ENCODE measurements at regions not wholly inside any gene's neighbourhood (a gene's known extent, or its start where the extent isn't known, plus 50 kb on each side); places are given as distances from the start of the nearest gene placed in this dataset.
A peak's percentile ranks its signal among the peaks of the same experiment; 100 is the strongest.
"Not testable (repeated sequence)": the region's sequence is repeated elsewhere in the genome, so short reads cannot be mapped to it uniquely, and the experiment has no call there.

DNA sequence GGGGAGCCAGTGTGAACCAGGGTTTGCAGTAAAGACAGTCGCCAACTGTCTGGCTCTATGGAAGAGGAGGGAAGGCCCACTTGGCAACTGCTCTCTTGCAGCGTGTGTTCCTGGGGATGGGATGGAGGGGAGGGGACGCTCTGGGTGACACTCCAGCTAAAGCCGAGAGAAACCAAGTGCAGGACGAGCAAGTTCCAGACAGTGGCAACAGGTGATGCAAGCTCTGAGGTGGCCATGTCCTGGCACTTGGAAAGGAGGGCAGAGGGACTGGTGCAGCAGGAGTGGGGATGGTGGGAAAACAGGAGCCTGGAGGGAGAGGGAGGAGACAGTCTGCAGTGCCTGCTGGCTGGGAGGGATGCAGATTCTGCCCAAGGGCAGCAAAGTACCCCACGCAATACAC, 127.0 kb upstream of the ALDH3B2 start:
- H3K4me3 Mint-ChIP-seq; H2AFZ ChIP-seq (ENCODE audit: insufficient read depth, low read depth, low read length, poor library complexity, severe bottlenecking); H3K4me1 Mint-ChIP-seq; DNase-seq; H3K9me3 ChIP-seq (replicated peaks in 1 of 2; ENCODE audit: control insufficient read depth in 1 of 2, insufficient read depth in 1 of 2, low read length in 2 of 2); H3K4me3 ChIP-seq (replicated peaks in 1 of 3; ENCODE audit: low read depth in 2 of 3, low read length in 3 of 3); H3K27ac ChIP-seq (ENCODE audit: low read depth in 1 of 2, low read length in 2 of 2); H3K27me3 ChIP-seq (ENCODE audit: control insufficient read depth in 2 of 2, insufficient read depth in 2 of 2, low read length in 2 of 2); H3K9ac ChIP-seq (ENCODE audit: insufficient read depth, low read length, poor library complexity, severe bottlenecking); H3K4me2 ChIP-seq (replicated peaks; ENCODE audit: extremely low read depth, low read length, poor library complexity, severe bottlenecking); H3K36me3 ChIP-seq (replicated peaks in 1 of 2; ENCODE audit: control insufficient read depth in 1 of 2, insufficient read depth in 2 of 2, low read length in 2 of 2); H4K20me1 ChIP-seq (ENCODE audit: insufficient read depth, low read length); H3K79me2 ChIP-seq (ENCODE audit: insufficient read depth, low read length); H3K9me3 Mint-ChIP-seq; intact Hi-C loops (cut with micrococcal nuclease); H3K36me3 Mint-ChIP-seq; H3K27me3 Mint-ChIP-seq (ENCODE audit: low read depth in 3 of 3): not testable (repeated sequence)
- peak overlapping the region in 1 of 7 donors; percentile 33 for H3K27ac Mint-ChIP-seq
- WGBS (ENCODE audit: insufficient coverage): 96% methylated on average over 6 of the region's 6 CpGs
- H3K4me1 ChIP-seq (ENCODE audit: control insufficient read depth in 1 of 2, insufficient read depth in 2 of 2, low read length in 2 of 2): peaks cover 9 to 12% of the 10 kb centered on the region in 2 donors

DNA sequence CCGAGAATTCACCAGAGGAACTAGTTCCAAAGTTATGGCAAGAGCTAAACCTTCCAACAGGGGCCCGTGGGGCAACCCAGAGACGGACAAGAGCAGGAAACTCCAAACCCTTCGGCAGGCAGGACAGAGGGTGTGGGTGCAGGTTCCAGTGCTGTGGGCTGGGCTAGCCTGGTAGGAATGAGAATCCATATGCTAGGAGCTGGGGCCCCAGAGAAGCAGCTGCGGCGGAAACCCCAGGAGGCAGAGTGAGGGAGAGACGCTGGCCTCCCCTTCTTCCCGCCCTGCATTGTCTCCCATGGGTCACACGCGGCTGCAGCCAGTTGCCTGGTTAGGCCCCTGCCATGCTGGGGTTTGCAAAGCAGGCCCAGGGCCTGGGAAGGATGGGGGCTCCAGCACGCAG, 126.2 kb upstream of the ALDH3B2 start:
- H3K4me3 Mint-ChIP-seq; H3K4me3 ChIP-seq (replicated peaks in 1 of 3; ENCODE audit: low read depth in 2 of 3, low read length in 3 of 3); H3K4me1 ChIP-seq (ENCODE audit: control insufficient read depth in 1 of 2, insufficient read depth in 2 of 2, low read length in 2 of 2); H4K20me1 ChIP-seq (ENCODE audit: insufficient read depth, low read length); H2AFZ ChIP-seq (ENCODE audit: insufficient read depth, low read depth, low read length, poor library complexity, severe bottlenecking); H3K36me3 Mint-ChIP-seq; H3K79me2 ChIP-seq (ENCODE audit: insufficient read depth, low read length); DNase-seq; H3K27ac Mint-ChIP-seq; H3K9me3 Mint-ChIP-seq; H3K27ac ChIP-seq (ENCODE audit: low read depth in 1 of 2, low read length in 2 of 2); H3K4me1 Mint-ChIP-seq; intact Hi-C loops (cut with micrococcal nuclease); H3K36me3 ChIP-seq (replicated peaks in 1 of 2; ENCODE audit: control insufficient read depth in 1 of 2, insufficient read depth in 2 of 2, low read length in 2 of 2); H3K9ac ChIP-seq (ENCODE audit: insufficient read depth, low read length, poor library complexity, severe bottlenecking); H3K4me2 ChIP-seq (replicated peaks; ENCODE audit: extremely low read depth, low read length, poor library complexity, severe bottlenecking); H3K27me3 ChIP-seq (ENCODE audit: control insufficient read depth in 2 of 2, insufficient read depth in 2 of 2, low read length in 2 of 2); H3K27me3 Mint-ChIP-seq (ENCODE audit: low read depth in 3 of 3); H3K9me3 ChIP-seq (replicated peaks in 1 of 2; ENCODE audit: control insufficient read depth in 1 of 2, insufficient read depth in 1 of 2, low read length in 2 of 2): not testable (repeated sequence)
- WGBS (ENCODE audit: insufficient coverage): 95% methylated on average over 5 of the region's 11 CpGs

DNA sequence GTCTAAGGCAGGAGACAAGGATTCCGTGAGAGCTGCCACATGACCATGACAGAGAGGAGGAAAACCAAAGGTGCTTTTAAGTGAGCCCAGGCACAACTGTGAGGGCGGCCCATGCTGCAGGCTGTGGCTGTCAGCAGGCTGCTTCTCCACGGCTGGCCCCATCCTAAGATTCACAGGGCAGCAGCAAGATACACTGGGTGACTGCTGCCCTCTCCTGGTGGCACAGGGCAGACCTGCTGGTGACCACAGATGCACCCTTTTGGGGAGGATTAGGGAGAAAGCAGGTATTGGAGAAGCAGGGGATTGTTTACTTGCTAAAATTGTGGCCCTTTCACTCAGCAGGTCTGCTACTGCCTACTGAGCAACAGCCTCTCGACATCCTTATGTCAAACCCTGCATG, 125.4 kb upstream of the ALDH3B2 start:
- H3K79me2 ChIP-seq (ENCODE audit: insufficient read depth, low read length); H3K27ac ChIP-seq (ENCODE audit: low read depth in 1 of 2, low read length in 2 of 2); H3K27ac Mint-ChIP-seq; H3K36me3 Mint-ChIP-seq; H3K9ac ChIP-seq (ENCODE audit: insufficient read depth, low read length, poor library complexity, severe bottlenecking); DNase-seq; H3K4me3 ChIP-seq (replicated peaks in 1 of 3; ENCODE audit: low read depth in 2 of 3, low read length in 3 of 3); H3K36me3 ChIP-seq (replicated peaks in 1 of 2; ENCODE audit: control insufficient read depth in 1 of 2, insufficient read depth in 2 of 2, low read length in 2 of 2); H3K27me3 Mint-ChIP-seq (ENCODE audit: low read depth in 3 of 3); H3K4me3 Mint-ChIP-seq; intact Hi-C loops (cut with micrococcal nuclease); H2AFZ ChIP-seq (ENCODE audit: insufficient read depth, low read depth, low read length, poor library complexity, severe bottlenecking); H3K27me3 ChIP-seq (ENCODE audit: control insufficient read depth in 2 of 2, insufficient read depth in 2 of 2, low read length in 2 of 2); H3K4me1 ChIP-seq (ENCODE audit: control insufficient read depth in 1 of 2, insufficient read depth in 2 of 2, low read length in 2 of 2); H3K9me3 ChIP-seq (replicated peaks in 1 of 2; ENCODE audit: control insufficient read depth in 1 of 2, insufficient read depth in 1 of 2, low read length in 2 of 2); H3K4me2 ChIP-seq (replicated peaks; ENCODE audit: extremely low read depth, low read length, poor library complexity, severe bottlenecking); H4K20me1 ChIP-seq (ENCODE audit: insufficient read depth, low read length); H3K4me1 Mint-ChIP-seq; H3K9me3 Mint-ChIP-seq: not testable (repeated sequence)
- TF ChIP-seq, protein P1, sequence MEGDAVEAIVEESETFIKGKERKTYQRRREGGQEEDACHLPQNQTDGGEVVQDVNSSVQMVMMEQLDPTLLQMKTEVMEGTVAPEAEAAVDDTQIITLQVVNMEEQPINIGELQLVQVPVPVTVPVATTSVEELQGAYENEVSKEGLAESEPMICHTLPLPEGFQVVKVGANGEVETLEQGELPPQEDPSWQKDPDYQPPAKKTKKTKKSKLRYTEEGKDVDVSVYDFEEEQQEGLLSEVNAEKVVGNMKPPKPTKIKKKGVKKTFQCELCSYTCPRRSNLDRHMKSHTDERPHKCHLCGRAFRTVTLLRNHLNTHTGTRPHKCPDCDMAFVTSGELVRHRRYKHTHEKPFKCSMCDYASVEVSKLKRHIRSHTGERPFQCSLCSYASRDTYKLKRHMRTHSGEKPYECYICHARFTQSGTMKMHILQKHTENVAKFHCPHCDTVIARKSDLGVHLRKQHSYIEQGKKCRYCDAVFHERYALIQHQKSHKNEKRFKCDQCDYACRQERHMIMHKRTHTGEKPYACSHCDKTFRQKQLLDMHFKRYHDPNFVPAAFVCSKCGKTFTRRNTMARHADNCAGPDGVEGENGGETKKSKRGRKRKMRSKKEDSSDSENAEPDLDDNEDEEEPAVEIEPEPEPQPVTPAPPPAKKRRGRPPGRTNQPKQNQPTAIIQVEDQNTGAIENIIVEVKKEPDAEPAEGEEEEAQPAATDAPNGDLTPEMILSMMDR (IDR thresholded peaks at IDR 0.05): peak; percentile 66
- 65% methylated on average over 2 of the region's 4 CpGs for WGBS (ENCODE audit: insufficient coverage)

DNA sequence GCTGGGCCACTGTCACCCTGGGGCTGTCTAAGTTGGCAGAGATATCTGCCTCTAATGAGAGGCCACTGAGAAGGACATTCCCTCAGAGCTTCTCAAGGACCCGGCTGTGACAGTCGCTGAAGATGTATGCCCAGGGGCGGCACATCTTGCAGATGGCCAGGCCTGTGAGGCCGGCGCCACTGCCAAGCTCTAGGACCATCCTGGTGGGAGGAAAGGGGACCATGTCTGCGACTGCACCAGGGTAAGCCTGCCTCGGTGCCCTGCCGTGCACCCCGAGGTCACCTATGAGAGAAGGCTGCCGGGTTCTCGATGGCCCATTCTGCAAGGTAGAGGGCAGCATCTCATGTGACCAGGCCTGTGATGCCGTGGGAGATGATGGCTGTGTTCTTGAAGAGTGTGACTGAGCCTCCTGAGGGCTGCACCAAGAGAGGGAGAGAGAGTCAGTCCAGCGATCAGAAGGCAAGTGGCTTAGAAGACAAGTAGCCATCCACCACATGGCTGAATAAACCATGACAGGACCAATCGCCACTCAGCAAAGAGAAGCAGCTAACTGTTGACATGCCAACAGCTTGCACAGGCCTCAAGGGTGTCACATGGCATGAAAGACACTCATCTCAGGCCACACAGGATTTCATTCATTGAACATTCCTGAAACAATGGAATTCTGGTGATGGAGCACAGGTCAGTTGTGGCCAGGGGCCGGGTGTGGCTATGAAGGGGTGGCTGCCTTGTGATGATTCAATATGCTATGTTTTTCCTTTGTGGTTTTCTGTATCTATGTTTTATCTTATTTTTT, 123.5 kb upstream of the ALDH3B2 start:
- H3K79me2 ChIP-seq (ENCODE audit: insufficient read depth, low read length); H3K27ac Mint-ChIP-seq; H3K4me3 Mint-ChIP-seq: not testable (repeated sequence)

More for the DNA sequence above, 123.5 kb upstream of the ALDH3B2 start:
- H3K9me3 ChIP-seq (replicated peaks in 1 of 2; ENCODE audit: control insufficient read depth in 1 of 2, insufficient read depth in 1 of 2, low read length in 2 of 2); H3K36me3 ChIP-seq (replicated peaks in 1 of 2; ENCODE audit: control insufficient read depth in 1 of 2, insufficient read depth in 2 of 2, low read length in 2 of 2); H3K4me1 Mint-ChIP-seq; H3K9me3 Mint-ChIP-seq; H3K27me3 ChIP-seq (ENCODE audit: control insufficient read depth in 2 of 2, insufficient read depth in 2 of 2, low read length in 2 of 2); H3K4me3 ChIP-seq (replicated peaks in 1 of 3; ENCODE audit: low read depth in 2 of 3, low read length in 3 of 3); DNase-seq; H3K27me3 Mint-ChIP-seq (ENCODE audit: low read depth in 3 of 3); H3K4me1 ChIP-seq (ENCODE audit: control insufficient read depth in 1 of 2, insufficient read depth in 2 of 2, low read length in 2 of 2); H2AFZ ChIP-seq (ENCODE audit: insufficient read depth, low read depth, low read length, poor library complexity, severe bottlenecking); H3K27ac ChIP-seq (ENCODE audit: low read depth in 1 of 2, low read length in 2 of 2); H3K4me2 ChIP-seq (replicated peaks; ENCODE audit: extremely low read depth, low read length, poor library complexity, severe bottlenecking); H4K20me1 ChIP-seq (ENCODE audit: insufficient read depth, low read length); H3K9ac ChIP-seq (ENCODE audit: insufficient read depth, low read length, poor library complexity, severe bottlenecking); H3K36me3 Mint-ChIP-seq; intact Hi-C loops (cut with micrococcal nuclease): not testable (repeated sequence)
- 88% methylated on average over 13 of the region's 15 CpGs for WGBS (ENCODE audit: insufficient coverage)

Data from CD14-positive monocyte (primary cell).